ENCODE measurements at regions not wholly inside any gene's neighbourhood (a gene's known extent, or its start where the extent isn't known, plus 50 kb on each side); places are given as distances from the start of the nearest gene placed in this dataset.

- H3K23ac ChIP-seq (ENCODE audit: low read length in 2 of 2) = no peak overlapping the region
- no peak overlapping the region for H2BK15ac ChIP-seq (ENCODE audit: low read depth, poor library complexity, severe bottlenecking)
- no peak overlapping the region for H3K14ac ChIP-seq (ENCODE audit: low read length in 2 of 2)
- H2BK5ac ChIP-seq (ENCODE audit: low read depth, low read length, poor library complexity, severe bottlenecking) = no peak overlapping the region
- no peaks in the 10 kb centered on the region for H3K27me3 ChIP-seq (ENCODE audit: control insufficient read depth in 1 of 2, insufficient read depth in 1 of 2, low read length in 2 of 2)
- no peak overlapping the region for H2BK12ac ChIP-seq (ENCODE audit: low read length in 2 of 2)
- no peak overlapping the region for H3K4ac ChIP-seq (ENCODE audit: low read depth in 1 of 2, low read length in 2 of 2)
- no peak for DNase-seq
- H2AK5ac ChIP-seq (ENCODE audit: low read length, severe bottlenecking) = no peak overlapping the region
- no peak overlapping the region for H2AFZ ChIP-seq (ENCODE audit: low read depth, low read length)
- no peaks in the 10 kb centered on the region for H3K9me3 ChIP-seq (ENCODE audit: control insufficient read depth, low read length)
- H4K8ac ChIP-seq (ENCODE audit: low read length) = no peak overlapping the region
- no peak overlapping the region for H4K91ac ChIP-seq (ENCODE audit: low read length)
- H3K4me3 ChIP-seq (ENCODE audit: insufficient read depth in 1 of 2, low read depth in 1 of 2, low read length in 2 of 2) = no peak overlapping the region
- H3K4me1 ChIP-seq (ENCODE audit: control insufficient read depth, insufficient read depth, low read depth, low read length) = no peaks in the 10 kb centered on the region
- no peak overlapping the region for H3K4me2 ChIP-seq (ENCODE audit: low read length, poor library complexity, severe bottlenecking)
- no peaks in the 10 kb centered on the region for H3K36me3 ChIP-seq (ENCODE audit: control insufficient read depth in 1 of 2, insufficient read depth in 2 of 2, low read depth in 1 of 2, low read length in 2 of 2)
- H3K18ac ChIP-seq (ENCODE audit: low read depth in 1 of 2, low read length in 2 of 2) = no peak overlapping the region
- H3K27ac ChIP-seq (ENCODE audit: low read length, poor library complexity, severe bottlenecking) = no peak overlapping the region
- H3K79me1 ChIP-seq (replicated peaks; ENCODE audit: low read length, poor library complexity, severe bottlenecking) = no peaks in the 10 kb centered on the region
- 78% methylated on average over 6 of the region's 6 CpGs for WGBS
- no peak overlapping the region for H3K9ac ChIP-seq (ENCODE audit: low read length)
- H2BK120ac ChIP-seq (ENCODE audit: low read depth, low read length) = no peak overlapping the region
These were observed 151.5 kb downstream of the KLF5 start for GRCh38 chr13:73210218-73210883.

DNA sequence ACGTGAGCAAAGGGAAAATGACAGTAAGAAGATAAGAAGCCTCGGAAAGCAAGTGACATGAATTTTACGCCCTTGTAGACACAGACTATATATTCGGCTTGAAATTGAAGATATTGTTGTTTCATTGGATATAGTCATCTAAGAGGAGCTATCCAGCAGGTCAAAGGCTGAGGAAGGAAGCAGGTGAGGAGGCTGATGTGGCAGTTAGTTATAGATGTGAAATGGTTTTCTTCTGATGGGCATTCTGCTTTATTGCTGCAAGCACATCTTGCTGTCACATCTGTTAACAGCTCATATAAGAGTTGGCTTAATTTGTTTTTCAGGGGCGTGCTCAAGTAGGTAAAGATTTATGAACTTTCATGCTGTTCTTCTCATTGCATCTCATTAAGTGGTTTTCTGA is 146.1 kb downstream of the KLF5 start:
- no peak overlapping the region for H2AK5ac ChIP-seq (ENCODE audit: low read length, severe bottlenecking)
- 83% methylated on average over 4 of the region's 5 CpGs for WGBS
- no peak overlapping the region for H3K4me2 ChIP-seq (ENCODE audit: low read length, poor library complexity, severe bottlenecking)
- no peaks in the 10 kb centered on the region for H3K4me1 ChIP-seq (ENCODE audit: control insufficient read depth, insufficient read depth, low read depth, low read length)
- H3K4me3 ChIP-seq (ENCODE audit: insufficient read depth in 1 of 2, low read depth in 1 of 2, low read length in 2 of 2) = no peak overlapping the region
- no peak overlapping the region for H3K4ac ChIP-seq (ENCODE audit: low read depth in 1 of 2, low read length in 2 of 2)
- no peaks in the 10 kb centered on the region for H3K36me3 ChIP-seq (ENCODE audit: control insufficient read depth in 1 of 2, insufficient read depth in 2 of 2, low read depth in 1 of 2, low read length in 2 of 2)
- H3K14ac ChIP-seq (ENCODE audit: low read length in 2 of 2) = no peak overlapping the region
- no peak overlapping the region for H4K91ac ChIP-seq (ENCODE audit: low read length)
- H3K18ac ChIP-seq (ENCODE audit: low read depth in 1 of 2, low read length in 2 of 2) = no peak overlapping the region
- no peaks in the 10 kb centered on the region for H3K27me3 ChIP-seq (ENCODE audit: control insufficient read depth in 1 of 2, insufficient read depth in 1 of 2, low read length in 2 of 2)
- no peak overlapping the region for H3K23ac ChIP-seq (ENCODE audit: low read length in 2 of 2)
- no peak overlapping the region for H2BK120ac ChIP-seq (ENCODE audit: low read depth, low read length)
- no peak for DNase-seq
- no peak overlapping the region for H2BK12ac ChIP-seq (ENCODE audit: low read length in 2 of 2)
- no peaks in the 10 kb centered on the region for H3K79me1 ChIP-seq (replicated peaks; ENCODE audit: low read length, poor library complexity, severe bottlenecking)
- no peak overlapping the region for H2BK15ac ChIP-seq (ENCODE audit: low read depth, poor library complexity, severe bottlenecking)
- H3K27ac ChIP-seq (ENCODE audit: low read length, poor library complexity, severe bottlenecking) = no peak overlapping the region
- H2AFZ ChIP-seq (ENCODE audit: low read depth, low read length) = no peak overlapping the region
- H3K9me3 ChIP-seq (ENCODE audit: control insufficient read depth, low read length) = no peaks in the 10 kb centered on the region
- no peak overlapping the region for H4K8ac ChIP-seq (ENCODE audit: low read length)
- H3K9ac ChIP-seq (ENCODE audit: low read length) = no peak overlapping the region
- no peak overlapping the region for H2BK5ac ChIP-seq (ENCODE audit: low read depth, low read length, poor library complexity, severe bottlenecking)

- H3K4me3 ChIP-seq (ENCODE audit: insufficient read depth in 1 of 2, low read depth in 1 of 2, low read length in 2 of 2) = no peak overlapping the region
- H3K79me1 ChIP-seq (replicated peaks; ENCODE audit: low read length, poor library complexity, severe bottlenecking) = no peaks in the 10 kb centered on the region
- H2BK15ac ChIP-seq (ENCODE audit: low read depth, poor library complexity, severe bottlenecking) = no peak overlapping the region
- H3K9me3 ChIP-seq (ENCODE audit: control insufficient read depth, low read length) = no peaks in the 10 kb centered on the region
- no peak overlapping the region for H3K18ac ChIP-seq (ENCODE audit: low read depth in 1 of 2, low read length in 2 of 2)
- peaks cover 0 to 6% of the 10 kb centered on the region in 2 experiments for H3K27me3 ChIP-seq (ENCODE audit: control insufficient read depth in 1 of 2, insufficient read depth in 1 of 2, low read length in 2 of 2)
- no peak overlapping the region for H3K14ac ChIP-seq (ENCODE audit: low read length in 2 of 2)
- H4K8ac ChIP-seq (ENCODE audit: low read length) = no peak overlapping the region
- H2BK120ac ChIP-seq (ENCODE audit: low read depth, low read length) = no peak overlapping the region
- no peaks in the 10 kb centered on the region for H3K36me3 ChIP-seq (ENCODE audit: control insufficient read depth in 1 of 2, insufficient read depth in 2 of 2, low read depth in 1 of 2, low read length in 2 of 2)
- H2BK5ac ChIP-seq (ENCODE audit: low read depth, low read length, poor library complexity, severe bottlenecking) = no peak overlapping the region
- DNase-seq = no peak
- WGBS = 71% methylated on average over 1 of the region's 2 CpGs
- no peak overlapping the region for H4K91ac ChIP-seq (ENCODE audit: low read length)
- no peak overlapping the region for H2BK12ac ChIP-seq (ENCODE audit: low read length in 2 of 2)
- no peak overlapping the region for H3K4ac ChIP-seq (ENCODE audit: low read depth in 1 of 2, low read length in 2 of 2)
- no peaks in the 10 kb centered on the region for H3K4me1 ChIP-seq (ENCODE audit: control insufficient read depth, insufficient read depth, low read depth, low read length)
- H3K9ac ChIP-seq (ENCODE audit: low read length) = no peak overlapping the region
- no peak overlapping the region for H3K27ac ChIP-seq (ENCODE audit: low read length, poor library complexity, severe bottlenecking)
- H3K4me2 ChIP-seq (ENCODE audit: low read length, poor library complexity, severe bottlenecking) = no peak overlapping the region
- no peak overlapping the region for H2AFZ ChIP-seq (ENCODE audit: low read depth, low read length)
- H3K23ac ChIP-seq (ENCODE audit: low read length in 2 of 2) = no peak overlapping the region
- H2AK5ac ChIP-seq (ENCODE audit: low read length, severe bottlenecking) = no peak overlapping the region
These were observed 142.8 kb downstream of the KLF5 start for GRCh38 chr13:73201626-73202025.

- H3K4me1 ChIP-seq (ENCODE audit: control insufficient read depth, insufficient read depth, low read depth, low read length) = no peaks in the 10 kb centered on the region
- no peak overlapping the region for H3K18ac ChIP-seq (ENCODE audit: low read depth in 1 of 2, low read length in 2 of 2)
- no peak overlapping the region for H2AFZ ChIP-seq (ENCODE audit: low read depth, low read length)
- H2BK120ac ChIP-seq (ENCODE audit: low read depth, low read length) = no peak overlapping the region
- H3K4ac ChIP-seq (ENCODE audit: low read depth in 1 of 2, low read length in 2 of 2) = no peak overlapping the region
- H2BK12ac ChIP-seq (ENCODE audit: low read length in 2 of 2) = no peak overlapping the region
- no peak overlapping the region for H2BK15ac ChIP-seq (ENCODE audit: low read depth, poor library complexity, severe bottlenecking)
- H3K9ac ChIP-seq (ENCODE audit: low read length) = no peak overlapping the region
- no peaks in the 10 kb centered on the region for H3K79me1 ChIP-seq (replicated peaks; ENCODE audit: low read length, poor library complexity, severe bottlenecking)
- no peaks in the 10 kb centered on the region for H3K9me3 ChIP-seq (ENCODE audit: control insufficient read depth, low read length)
- no peak overlapping the region for H4K91ac ChIP-seq (ENCODE audit: low read length)
- no peak overlapping the region for H2AK5ac ChIP-seq (ENCODE audit: low read length, severe bottlenecking)
- H3K27ac ChIP-seq (ENCODE audit: low read length, poor library complexity, severe bottlenecking) = no peak overlapping the region
- no peak overlapping the region for H3K4me3 ChIP-seq (ENCODE audit: insufficient read depth in 1 of 2, low read depth in 1 of 2, low read length in 2 of 2)
- H3K14ac ChIP-seq (ENCODE audit: low read length in 2 of 2) = no peak overlapping the region
- DNase-seq = no peak
- no peak overlapping the region for H2BK5ac ChIP-seq (ENCODE audit: low read depth, low read length, poor library complexity, severe bottlenecking)
- 92% methylated on average over 4 of the region's 4 CpGs for WGBS
- no peak overlapping the region for H4K8ac ChIP-seq (ENCODE audit: low read length)
- no peaks in the 10 kb centered on the region for H3K36me3 ChIP-seq (ENCODE audit: control insufficient read depth in 1 of 2, insufficient read depth in 2 of 2, low read depth in 1 of 2, low read length in 2 of 2)
- no peak overlapping the region for H3K23ac ChIP-seq (ENCODE audit: low read length in 2 of 2)
- no peak overlapping the region for H3K4me2 ChIP-seq (ENCODE audit: low read length, poor library complexity, severe bottlenecking)
- peaks cover 0 to 6% of the 10 kb centered on the region in 2 experiments for H3K27me3 ChIP-seq (ENCODE audit: control insufficient read depth in 1 of 2, insufficient read depth in 1 of 2, low read length in 2 of 2)
These were observed 140.2 kb downstream of the KLF5 start for GRCh38 chr13:73198991-73199411.

All from mesenchymal stem cell (in vitro differentiated cells and primary cell).